ENCODE measurements at regions not wholly inside any gene's neighbourhood (a gene's known extent, or its start where the extent isn't known, plus 50 kb on each side); places are given as distances from the start of the nearest gene placed in this dataset.

- WGBS, 3 donors, result 89 to 91% (median 90%) methylated on average over 1 of the region's 1 CpG
- Histone ChIP-seq H3K36me3 (ENCODE audit: insufficient read depth in 1 of 2, low read depth in 1 of 2) (no peaks in the 10 kb centered on the region), H3K27me3 (ENCODE audit: insufficient read depth in 3 of 3, low read length in 2 of 3) (no peaks in the 10 kb centered on the region), H3K27ac (no peak overlapping the region), H3K4me3 (no peak overlapping the region), H3K9me3 (no peaks in the 10 kb centered on the region), H3K4me1 (no peaks in the 10 kb centered on the region)
- intact Hi-C loops (cut with DNase I), result no loop called here
- DNase-seq (no peak), ATAC-seq (no peak)
- TF ChIP-seq CTCF (IDR thresholded peaks at IDR 0.05), result no peak
These were observed 253.5 kb downstream of the ZIC1 start for GRCh38 chr3:147662705-147663104.

- no peak for DNase-seq
- no peak for ATAC-seq
- TF ChIP-seq CTCF (IDR thresholded peaks at IDR 0.05), result no peak
- no peak overlapping the region for H3K4me3 ChIP-seq
- WGBS, 3 donors, result 54 to 71% (median 68%) methylated on average over 2 of the region's 2 CpGs
- H3K9me3 ChIP-seq, result no peaks in the 10 kb centered on the region
- H3K27ac ChIP-seq, result no peak overlapping the region
- no peaks in the 10 kb centered on the region for H3K27me3 ChIP-seq (ENCODE audit: insufficient read depth in 3 of 3, low read length in 2 of 3)
- no peaks in the 10 kb centered on the region for H3K36me3 ChIP-seq (ENCODE audit: insufficient read depth in 1 of 2, low read depth in 1 of 2)
- intact Hi-C loops (cut with DNase I), result no loop called here
- H3K4me1 ChIP-seq, result no peaks in the 10 kb centered on the region
These were observed 259.9 kb downstream of the ZIC1 start for GRCh38 chr3:147669077-147669476.

DNA sequence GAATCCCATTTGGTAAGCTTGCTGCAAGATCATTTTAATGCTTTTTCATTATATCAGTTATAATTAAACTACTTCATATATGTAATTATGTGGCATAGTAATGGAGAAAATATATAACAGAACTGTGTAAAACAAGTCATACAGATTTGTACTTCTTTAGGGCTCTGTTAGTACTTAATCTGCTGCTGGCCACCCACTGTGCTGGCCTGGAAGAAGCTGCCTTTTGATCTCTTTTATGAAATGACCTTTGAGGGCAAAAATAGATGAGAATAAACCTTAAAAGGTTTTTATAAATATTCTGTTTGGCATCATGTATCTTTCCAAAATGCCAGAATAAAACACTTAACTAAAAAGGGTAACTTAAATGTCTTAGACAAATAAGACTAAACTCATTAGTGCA lies 262.9 kb downstream of the ZIC1 start:
- Histone ChIP-seq H3K27me3 (ENCODE audit: insufficient read depth in 3 of 3, low read length in 2 of 3) (no peaks in the 10 kb centered on the region), H3K4me1 (no peaks in the 10 kb centered on the region)
- no peak for DNase-seq

GRCh38 chr3:147672436-147672835 lies 263.3 kb downstream of the ZIC1 start:
- intact Hi-C loops (cut with DNase I), result no loop called here
- ATAC-seq, result no peak
- H3K4me3 ChIP-seq, result no peak overlapping the region
- DNase-seq, result no peak
- no peaks in the 10 kb centered on the region for H3K27me3 ChIP-seq (ENCODE audit: insufficient read depth in 3 of 3, low read length in 2 of 3)
- H3K27ac ChIP-seq, result no peak overlapping the region
- no peaks in the 10 kb centered on the region for H3K4me1 ChIP-seq
- no peaks in the 10 kb centered on the region for H3K36me3 ChIP-seq (ENCODE audit: insufficient read depth in 1 of 2, low read depth in 1 of 2)
- TF ChIP-seq CTCF (IDR thresholded peaks at IDR 0.05), result no peak
- no peaks in the 10 kb centered on the region for H3K9me3 ChIP-seq
- WGBS, 3 donors, result 78 to 93% (median 88%) methylated on average over 2 of the region's 2 CpGs

More for the DNA sequence above, 262.9 kb downstream of the ZIC1 start:
- H3K27ac ChIP-seq, result no peak overlapping the region
- no peaks in the 10 kb centered on the region for H3K9me3 ChIP-seq
- intact Hi-C loops (cut with DNase I), result no loop called here
- H3K36me3 ChIP-seq (ENCODE audit: insufficient read depth in 1 of 2, low read depth in 1 of 2), result no peaks in the 10 kb centered on the region
- TF ChIP-seq CTCF (IDR thresholded peaks at IDR 0.05), result no peak
- H3K4me3 ChIP-seq, result no peak overlapping the region
- no peak for ATAC-seq

- no peaks in the 10 kb centered on the region for H3K36me3 ChIP-seq (ENCODE audit: insufficient read depth in 1 of 2, low read depth in 1 of 2)
- 91% methylated on average over 2 of the region's 2 CpGs for WGBS, 3 donors
- H3K27me3 ChIP-seq (ENCODE audit: insufficient read depth in 3 of 3, low read length in 2 of 3), result no peaks in the 10 kb centered on the region
- no peak overlapping the region for H3K27ac ChIP-seq
- ATAC-seq, result no peak
- no peaks in the 10 kb centered on the region for H3K9me3 ChIP-seq
- no peak for DNase-seq
- intact Hi-C loops (cut with DNase I), result no loop called here
- TF ChIP-seq CTCF (IDR thresholded peaks at IDR 0.05), result no peak
- H3K4me3 ChIP-seq, result no peak overlapping the region
- peaks cover 8% of the 10 kb centered on the region for H3K4me1 ChIP-seq
These were observed 266.6 kb downstream of the ZIC1 start for GRCh38 chr3:147675761-147676160.
